A549 (cell line): ENCODE measurements at regions not wholly inside any gene's neighbourhood (a gene's known extent, or its start where the extent isn't known, plus 50 kb on each side); places are given as distances from the start of the nearest gene placed in this dataset.

Experiments used
- ATAC-seq, 2 experiments: fragments of 200-7000 bp in 1 of 2; fragments of >200 bp in 1 of 2; cut with Nextera tagmentation in 1 of 2; cut with Tn5 transposase in 1 of 2; 3 replicates each; pipeline versions ENCODE4 v1.8.0 to v1.9.1; 2018 to 2020; ENCODE audit warnings: mild to moderate bottlenecking in 1 of 2, moderate library complexity in 1 of 2
- CTCF ChIA-PET: fragments of 300-600 bp; sonication (Branson Sonifier 250); formaldehyde crosslinking; extraction: SDS; loops from one replicate; lab custom pipeline; 2021; ENCODE audit warnings: antibody characterized with exemption, inconsistent platforms; lab: Yijun Ruan, JAX
- POLR2A ChIA-PET: fragments of 350-600 bp; formaldehyde crosslinking; extraction: SDS; loops from one replicate; lab custom pipeline; 2021; ENCODE audit warnings: antibody characterized with exemption, inconsistent platforms; lab: Yijun Ruan, JAX
- DNase-seq, 2 experiments: peaks; one replicate each; pipeline versions ENCODE4 v3.0.0 to v3.0.0-alpha.2; 2011 to 2016; ENCODE audit warnings: low read depth in 1 of 2, low spot score in 1 of 2
- FAIRE-seq: peaks from 2 replicates; lab custom pipeline; 2011; peaks lifted over from hg19 to GRCh38; lab: Jason Lieb, UNC
- H3K27ac ChIP-seq, 2 experiments: fragments of >200 bp; sonication (Bioruptor Twin); formaldehyde crosslinking; 3 replicates each; pipeline ENCODE4 v1.5.1; 2016 to 2017
- H3K4me1 ChIP-seq: fragments of >200 bp; sonication (Bioruptor Twin); formaldehyde crosslinking; 3 replicates; pipeline ENCODE4 v1.6.1; 2016
- H3K4me2 ChIP-seq: fragments of >200 bp; sonication (Bioruptor Twin); formaldehyde crosslinking; 3 replicates; pipeline ENCODE4 v1.6.1; 2016
- H3K4me3 ChIP-seq: fragments of >200 bp; sonication (Bioruptor Twin); formaldehyde crosslinking; 3 replicates; pipeline ENCODE4 v1.5.1; 2016
- H3K9me3 ChIP-seq: fragments of >200 bp; sonication (Bioruptor Twin); formaldehyde crosslinking; 3 replicates; pipeline ENCODE4 v1.6.1; 2016
- CBX2 ChIP-seq: fragments of 200-600 bp; sonication (generic); IDR thresholded peaks from 2 replicates; pipeline ENCODE4 v1.6.1; 2016; ENCODE audit warnings: low read depth, mild to moderate bottlenecking, borderline replicate concordance
- CEBPB ChIP-seq, 2 experiments: fragments of >200 bp in 1 of 2; sonication (Bioruptor Twin) in 1 of 2; formaldehyde crosslinking in 1 of 2; IDR thresholded peaks; 2 replicates each; pipeline ENCODE4 v1.6.1; 2012 to 2016
- CTCF ChIP-seq: fragments of >200 bp; sonication (Bioruptor Twin); formaldehyde crosslinking; IDR thresholded peaks from 3 replicates; pipeline ENCODE4 v1.5.1; 2016
- EP300 ChIP-seq, 2 experiments: fragments of >200 bp; sonication (Bioruptor Twin); formaldehyde crosslinking; IDR thresholded peaks; 2 replicates in 1 of 2; 3 replicates in 1 of 2; pipeline ENCODE4 v1.6.1; 2016 to 2017
- ESRRA ChIP-seq: fragments of 150-350 bp; IDR thresholded peaks from 2 replicates; pipeline ENCODE4 v1.6.1; 2014; ENCODE audit warnings: mild to moderate bottlenecking, low read length, borderline replicate concordance
- FOXS1 ChIP-seq: fragments of 250-450 bp; sonication (Bioruptor Pico); IDR thresholded peaks from 2 replicates; pipeline ENCODE4 v1.5.0; 2020; ENCODE audit warnings: mild to moderate bottlenecking, moderate library complexity
- GATA3 ChIP-seq: IDR thresholded peaks from 2 replicates; pipeline ENCODE4 v1.6.1; 2012; ENCODE audit warnings: borderline replicate concordance
- HOXA7 ChIP-seq: fragments of 250-450 bp; sonication (Bioruptor Pico); IDR thresholded peaks from 2 replicates; pipeline ENCODE4 v1.5.0; 2020; ENCODE audit warnings: mild to moderate bottlenecking, moderate library complexity
- HOXB13 ChIP-seq: fragments of 250-450 bp; sonication (Bioruptor Pico); IDR thresholded peaks from 2 replicates; pipeline ENCODE4 v1.5.0; 2020; ENCODE audit warnings: low read depth, mild to moderate bottlenecking, moderate library complexity
- JUN ChIP-seq, 2 experiments: fragments of >200 bp; sonication (Bioruptor Twin); formaldehyde crosslinking; IDR thresholded peaks; 2 replicates in 1 of 2; 3 replicates in 1 of 2; pipeline ENCODE4 v1.6.1; 2016 to 2017
- KDM1A ChIP-seq: fragments of 200-600 bp; sonication (generic); IDR thresholded peaks from 2 replicates; pipeline ENCODE4 v1.6.1; 2016; ENCODE audit warnings: low read depth, mild to moderate bottlenecking
- MAZ ChIP-seq: fragments of 150-350 bp; IDR thresholded peaks from 2 replicates; pipeline ENCODE4 v1.6.1; 2014; ENCODE audit warnings: antibody characterized with exemption, low read depth, low read length, borderline replicate concordance
- PHF8 ChIP-seq: fragments of 200-600 bp; sonication (generic); IDR thresholded peaks from 2 replicates; pipeline ENCODE4 v1.6.1; 2016; ENCODE audit warnings: low read depth, mild to moderate bottlenecking, antibody characterized with exemption, moderate library complexity, borderline replicate concordance
- POLR2AphosphoS2 ChIP-seq: conservative IDR thresholded peaks from 2 replicates; pipeline ENCODE4 v1.6.1; 2012; ENCODE audit warnings: low read length, improper control_type of control experiment, inconsistent platforms
- RARB ChIP-seq: fragments of 250-450 bp; sonication (Bioruptor Pico); IDR thresholded peaks from 2 replicates; pipeline ENCODE4 v1.8.0; 2021; ENCODE audit warnings: mild to moderate bottlenecking, moderate library complexity
- RCOR1 ChIP-seq: fragments of 150-350 bp; IDR thresholded peaks from 2 replicates; pipeline ENCODE4 v1.6.1; 2014; ENCODE audit warnings: antibody characterized with exemption, low read length, low read depth
- RFX5 ChIP-seq: fragments of 450-650 bp; IDR thresholded peaks from 2 replicates; pipeline ENCODE4 v1.7.1; 2014; ENCODE audit warnings: antibody characterized with exemption, mild to moderate bottlenecking, moderate library complexity
- RNF2 ChIP-seq: fragments of 200-600 bp; sonication (generic); IDR thresholded peaks from 2 replicates; pipeline ENCODE4 v1.6.1; 2016; ENCODE audit warnings: low read depth, mild to moderate bottlenecking, antibody characterized with exemption, moderate library complexity, borderline replicate concordance
- SMC3 ChIP-seq: fragments of >200 bp; sonication (Bioruptor Twin); formaldehyde crosslinking; IDR thresholded peaks from 3 replicates; pipeline ENCODE4 v1.6.1; 2018; ENCODE audit warnings: inconsistent platforms
- TFCP2L1 ChIP-seq: fragments of 250-450 bp; sonication (Bioruptor Pico); IDR thresholded peaks from 2 replicates; pipeline ENCODE4 v1.5.0; 2021; ENCODE audit warnings: mild to moderate bottlenecking
- TP53 ChIP-seq: fragments of 250-450 bp; sonication (Bioruptor Pico); IDR thresholded peaks from 2 replicates; pipeline ENCODE4 v1.5.0; 2021; ENCODE audit warnings: mild to moderate bottlenecking, moderate library complexity
- ZFP36 ChIP-seq: fragments of 450-650 bp; IDR thresholded peaks from 2 replicates; pipeline ENCODE4 v1.6.1; 2014; ENCODE audit warnings: borderline replicate concordance; ENCODE audit not compliant: partially characterized antibody
- ZSCAN20 ChIP-seq: fragments of 250-450 bp; sonication (Bioruptor Pico); IDR thresholded peaks from 2 replicates; pipeline ENCODE4 v1.8.0; 2022; ENCODE audit warnings: mild to moderate bottlenecking, moderate library complexity
- WGBS: methylation state at CpG from one replicate; pipeline ENCODE4 v1.1.6; 2017; ENCODE audit errors: missing lambda C conversion rate; 5-methylcytosine and 5-hydroxymethylcytosine counted together
- TF ChIP-seq, protein P1 (sequence below): fragments of 150-350 bp; IDR thresholded peaks from 2 replicates; pipeline ENCODE4 v1.6.1; 2014; ENCODE audit warnings: low read depth, mild to moderate bottlenecking, low read length
- TF ChIP-seq, protein P2 (sequence below): fragments of 250-450 bp; sonication (Bioruptor Pico); IDR thresholded peaks from 2 replicates; pipeline ENCODE4 v1.5.0; 2020; ENCODE audit warnings: low read depth, mild to moderate bottlenecking, moderate library complexity
- TF ChIP-seq, protein P3 (sequence below): fragments of 450-650 bp; IDR thresholded peaks from 2 replicates; pipeline ENCODE4 v1.6.1; 2014; ENCODE audit warnings: antibody characterized with exemption
- TF ChIP-seq, protein P4 (sequence below): fragments of 250-450 bp; sonication (Bioruptor Pico); IDR thresholded peaks from 2 replicates; pipeline ENCODE4 v1.5.0; 2021; ENCODE audit warnings: mild to moderate bottlenecking, moderate library complexity, borderline replicate concordance
- TF ChIP-seq, protein P5 (sequence below): fragments of >200 bp; sonication (Bioruptor Twin); formaldehyde crosslinking; IDR thresholded peaks from 2 replicates; pipeline ENCODE4 v1.6.1; 2016

DNA sequence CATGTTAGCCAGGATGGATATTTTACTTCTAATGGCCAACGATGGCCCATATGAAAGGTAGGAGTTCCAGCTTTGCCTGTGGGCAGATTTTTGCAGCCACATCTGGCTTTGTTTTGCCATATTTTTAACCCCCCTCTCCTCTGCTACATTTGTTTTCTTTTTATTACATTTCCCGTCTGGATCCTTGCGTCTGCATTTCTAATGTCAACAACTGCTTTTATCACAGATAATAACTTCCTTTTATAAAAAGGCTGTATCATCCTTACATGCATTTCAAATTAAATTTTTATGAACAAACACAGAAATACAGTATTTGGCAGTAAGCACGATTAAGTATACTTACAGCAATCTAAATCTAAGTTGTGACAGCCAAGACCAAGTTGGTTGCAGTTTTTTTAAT lies 156.0 kb downstream of the BAMBI start:
- DNase-seq (peak in 1 of 2 experiments; percentile 31), ATAC-seq (no peak)
- H3K4me3 ChIP-seq: no peak overlapping the region
- POLR2A ChIA-PET: no interaction called here
- WGBS: 15% methylated on average over 4 of the region's 4 CpGs
- H3K4me1 ChIP-seq: peaks cover 16% of the 10 kb centered on the region; the same call in 1 of the 3 replicates
- no peak for TF ChIP-seq RCOR1
- TF ChIP-seq GATA3: peak; percentile 52
- TF ChIP-seq, all 56 proteins: peak for 1
- Histone ChIP-seq H3K4me2 (peak overlapping the region; percentile 29; the same call in 2 of the 3 replicates), H3K27ac (0 out of 6 replicates have a peak overlapping the region, but pooled peaks of 1 of the 2 experiments have one; percentile 15), H3K9me3 (no peaks in the 10 kb centered on the region)
- FAIRE-seq: no peak
- CTCF ChIA-PET: no interaction called here

GRCh38 chr10:28836435-28836743 lies 159.1 kb downstream of the BAMBI start:
- Histone ChIP-seq H3K9me3 (no peaks in the 10 kb centered on the region), H3K4me1 (peaks cover 41% of the 10 kb centered on the region)
- POLR2A ChIA-PET: no interaction called here
- no peak for DNase-seq
- TF ChIP-seq GATA3 (no peak), CEBPB (IDR thresholded peaks at IDR 0.05) (no peak), SMC3 (no peak), ESRRA (no peak), CBX2 (no peak), RARB (no peak), POLR2AphosphoS2 (no peak), JUN (IDR thresholded peaks at IDR 0.05) (no peak), ZSCAN20 (CRISPR knock-in tag) (no peak), ZFP36 (no peak), RFX5 (no peak), MAZ (no peak), TP53 (CRISPR knock-in tag) (no peak), CTCF (no peak)
- TF ChIP-seq, protein P1, sequence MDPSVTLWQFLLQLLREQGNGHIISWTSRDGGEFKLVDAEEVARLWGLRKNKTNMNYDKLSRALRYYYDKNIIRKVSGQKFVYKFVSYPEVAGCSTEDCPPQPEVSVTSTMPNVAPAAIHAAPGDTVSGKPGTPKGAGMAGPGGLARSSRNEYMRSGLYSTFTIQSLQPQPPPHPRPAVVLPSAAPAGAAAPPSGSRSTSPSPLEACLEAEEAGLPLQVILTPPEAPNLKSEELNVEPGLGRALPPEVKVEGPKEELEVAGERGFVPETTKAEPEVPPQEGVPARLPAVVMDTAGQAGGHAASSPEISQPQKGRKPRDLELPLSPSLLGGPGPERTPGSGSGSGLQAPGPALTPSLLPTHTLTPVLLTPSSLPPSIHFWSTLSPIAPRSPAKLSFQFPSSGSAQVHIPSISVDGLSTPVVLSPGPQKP: no peak
- TF ChIP-seq, protein P2, sequence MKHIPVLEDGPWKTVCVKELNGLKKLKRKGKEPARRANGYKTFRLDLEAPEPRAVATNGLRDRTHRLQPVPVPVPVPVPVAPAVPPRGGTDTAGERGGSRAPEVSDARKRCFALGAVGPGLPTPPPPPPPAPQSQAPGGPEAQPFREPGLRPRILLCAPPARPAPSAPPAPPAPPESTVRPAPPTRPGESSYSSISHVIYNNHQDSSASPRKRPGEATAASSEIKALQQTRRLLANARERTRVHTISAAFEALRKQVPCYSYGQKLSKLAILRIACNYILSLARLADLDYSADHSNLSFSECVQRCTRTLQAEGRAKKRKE (CRISPR knock-in tag): no peak
- TF ChIP-seq, protein P3, sequence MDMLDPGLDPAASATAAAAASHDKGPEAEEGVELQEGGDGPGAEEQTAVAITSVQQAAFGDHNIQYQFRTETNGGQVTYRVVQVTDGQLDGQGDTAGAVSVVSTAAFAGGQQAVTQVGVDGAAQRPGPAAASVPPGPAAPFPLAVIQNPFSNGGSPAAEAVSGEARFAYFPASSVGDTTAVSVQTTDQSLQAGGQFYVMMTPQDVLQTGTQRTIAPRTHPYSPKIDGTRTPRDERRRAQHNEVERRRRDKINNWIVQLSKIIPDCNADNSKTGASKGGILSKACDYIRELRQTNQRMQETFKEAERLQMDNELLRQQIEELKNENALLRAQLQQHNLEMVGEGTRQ: no peak
- TF ChIP-seq, all 56 proteins: peak for 0
- CTCF ChIA-PET: no interaction called here
- FAIRE-seq: no peak
- H3K4me3 ChIP-seq: no peak overlapping the region
- H3K27ac ChIP-seq: no peak overlapping the region
- H3K4me2 ChIP-seq: no peak overlapping the region
- no peak for ATAC-seq

GRCh38 chr10:28837613-28838390 lies 160.5 kb downstream of the BAMBI start:
- H3K4me2 ChIP-seq: peak overlapping the region; percentile 17; the same call in 1 of the 3 replicates
- CTCF ChIA-PET: interaction anchor here (1.1 kb wide), 1 partner anchor 71 kb away, joined by 3 read pairs; no protein-coding TSS in a partner anchor
- FAIRE-seq (no peak), DNase-seq (no peak), ATAC-seq (no peak)
- H3K27ac ChIP-seq: no peak overlapping the region
- no peaks in the 10 kb centered on the region for H3K9me3 ChIP-seq
- POLR2A ChIA-PET: no interaction called here
- H3K4me3 ChIP-seq: no peak overlapping the region
- H3K4me1 ChIP-seq: peaks cover 53% of the 10 kb centered on the region
- 55% methylated on average over 3 of the region's 3 CpGs for WGBS
- no peak for TF ChIP-seq PHF8
- TF ChIP-seq TFCP2L1 (CRISPR knock-in tag): no peak
- no peak for TF ChIP-seq KDM1A
- TF ChIP-seq HOXA7 (CRISPR knock-in tag): no peak
- TF ChIP-seq FOXS1 (CRISPR knock-in tag): no peak
- TF ChIP-seq, protein P4, sequence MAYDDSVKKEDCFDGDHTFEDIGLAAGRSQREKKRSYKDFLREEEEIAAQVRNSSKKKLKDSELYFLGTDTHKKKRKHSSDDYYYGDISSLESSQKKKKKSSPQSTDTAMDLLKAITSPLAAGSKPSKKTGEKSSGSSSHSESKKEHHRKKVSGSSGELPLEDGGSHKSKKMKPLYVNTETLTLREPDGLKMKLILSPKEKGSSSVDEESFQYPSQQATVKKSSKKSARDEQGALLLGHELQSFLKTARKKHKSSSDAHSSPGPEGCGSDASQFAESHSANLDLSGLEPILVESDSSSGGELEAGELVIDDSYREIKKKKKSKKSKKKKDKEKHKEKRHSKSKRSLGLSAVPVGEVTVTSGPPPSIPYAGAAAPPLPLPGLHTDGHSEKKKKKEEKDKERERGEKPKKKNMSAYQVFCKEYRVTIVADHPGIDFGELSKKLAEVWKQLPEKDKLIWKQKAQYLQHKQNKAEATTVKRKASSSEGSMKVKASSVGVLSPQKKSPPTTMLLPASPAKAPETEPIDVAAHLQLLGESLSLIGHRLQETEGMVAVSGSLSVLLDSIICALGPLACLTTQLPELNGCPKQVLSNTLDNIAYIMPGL (CRISPR knock-in tag): no peak
- TF ChIP-seq, protein P5, sequence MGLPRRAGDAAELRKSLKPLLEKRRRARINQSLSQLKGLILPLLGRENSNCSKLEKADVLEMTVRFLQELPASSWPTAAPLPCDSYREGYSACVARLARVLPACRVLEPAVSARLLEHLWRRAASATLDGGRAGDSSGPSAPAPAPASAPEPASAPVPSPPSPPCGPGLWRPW: no peak
- no peak for TF ChIP-seq EP300 (IDR thresholded peaks at IDR 0.05)
- no peak for TF ChIP-seq RNF2
- no peak for TF ChIP-seq HOXB13 (CRISPR knock-in tag)
- no peak for TF ChIP-seq GATA3
